Peyer's patch (tissue), 4 donors: ENCODE measurements at regions not wholly inside any gene's neighbourhood (a gene's known extent, or its start where the extent isn't known, plus 50 kb on each side); places are given as distances from the start of the nearest gene placed in this dataset.

ENCODE experiments used
- DNase-seq, 3 donors: peaks; one replicate each; pipeline ENCODE4 v3.0.0-alpha.2; 2017 to 2019
- H3K27ac ChIP-seq, 4 donors: fragments of 200-600 bp; sonication (generic); one replicate each; pipeline ENCODE4 v1.5.1; 2016 to 2019
- H3K27me3 ChIP-seq, 2 donors: fragments of 200-600 bp; sonication (generic); one replicate each; pipeline ENCODE4 v1.5.1; 2019
- H3K36me3 ChIP-seq, 3 donors: fragments of 200-600 bp; sonication (generic); one replicate each; pipeline ENCODE4 v1.5.1; 2016 to 2019
- H3K4me1 ChIP-seq, 4 donors: fragments of 200-600 bp; sonication (generic); one replicate each; pipeline ENCODE4 v1.5.1; 2016 to 2019
- H3K4me3 ChIP-seq, 4 donors: fragments of 200-600 bp; sonication (generic); 1 replicate in 3 of 4; 2 replicates in 1 of 4; pipeline ENCODE4 v1.5.1; 2016 to 2019; ENCODE audit warnings: mild to moderate bottlenecking in 1 of 4
- H3K9me3 ChIP-seq, 4 donors: fragments of 200-600 bp; sonication (generic); one replicate each; pipeline ENCODE4 v1.5.1; 2016 to 2019; ENCODE audit warnings: mild to moderate bottlenecking in 1 of 4
- CTCF ChIP-seq, 6 experiments: fragments of 450-650 bp in 4 of 6; fragments of 200-600 bp in 2 of 6; sonication (generic) in 1 of 6; IDR thresholded peaks; one replicate each; pipeline ENCODE4 v1.5.1; 2017 to 2019; ENCODE audit warnings: antibody characterized with exemption in 6 of 6, mild to moderate bottlenecking in 3 of 6, moderate library complexity in 1 of 6
- POLR2A ChIP-seq, 2 donors: fragments of 450-650 bp; IDR thresholded peaks; one replicate each; pipeline ENCODE4 v1.5.1; 2017; ENCODE audit warnings: antibody characterized with exemption in 2 of 2, mild to moderate bottlenecking in 2 of 2, moderate library complexity in 2 of 2

DNA sequence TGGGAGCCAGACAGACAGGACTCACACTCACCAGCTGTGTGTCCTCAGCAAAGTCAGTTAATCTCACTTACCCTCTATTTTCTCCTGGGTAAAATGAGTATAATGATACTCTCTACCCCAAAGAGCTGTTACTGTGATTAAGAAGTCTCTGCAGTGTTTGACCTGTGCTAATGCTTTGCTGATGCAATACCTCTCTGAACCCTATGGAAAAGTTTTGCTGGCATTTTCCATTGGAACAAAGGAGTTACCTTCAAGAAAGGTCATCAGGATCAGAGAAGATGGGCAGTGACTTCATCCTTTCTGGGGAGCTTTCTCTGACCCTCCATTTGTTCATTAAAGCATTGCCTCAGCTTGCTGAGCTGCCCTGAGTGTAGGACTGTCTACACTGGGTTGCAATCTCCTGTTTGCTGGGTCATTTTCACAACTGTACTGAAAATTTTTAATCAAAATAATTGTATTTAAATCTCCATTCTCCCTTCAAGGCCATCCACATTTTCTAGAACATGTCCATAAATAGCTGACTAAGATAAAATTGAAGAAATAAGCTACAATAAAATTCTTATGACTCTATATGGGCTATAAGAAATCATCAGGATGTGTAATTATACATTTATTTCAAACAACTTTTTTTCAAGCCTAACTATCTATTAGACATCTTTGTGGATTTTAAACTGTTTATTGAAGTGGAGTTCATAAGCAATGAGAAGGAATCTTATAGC lies 272.8 kb upstream of the CPEB2 start:
- Histone ChIP-seq H3K4me1 (no peaks in the 10 kb centered on the region), H3K4me3 (no peak overlapping the region), H3K9me3 (no peaks in the 10 kb centered on the region), H3K36me3 (no peaks in the 10 kb centered on the region), H3K27me3 (no peaks in the 10 kb centered on the region), H3K27ac (no peak overlapping the region)
- TF ChIP-seq POLR2A (IDR thresholded peaks at IDR 0.05) (no peak), CTCF (IDR thresholded peaks at IDR 0.05) (no peak)
- DNase-seq, result no peak

GRCh38 chr4:14742054-14742453 lies 260.2 kb upstream of the CPEB2 start:
- no peak for DNase-seq
- TF ChIP-seq POLR2A (IDR thresholded peaks at IDR 0.05), result no peak
- no peak for TF ChIP-seq CTCF (IDR thresholded peaks at IDR 0.05)
- no peaks in the 10 kb centered on the region for H3K36me3 ChIP-seq
- no peaks in the 10 kb centered on the region for H3K27me3 ChIP-seq
- H3K4me3 ChIP-seq, result no peak overlapping the region
- H3K9me3 ChIP-seq, result no peaks in the 10 kb centered on the region
- H3K27ac ChIP-seq, result no peak overlapping the region
- H3K4me1 ChIP-seq, result no peaks in the 10 kb centered on the region

DNA sequence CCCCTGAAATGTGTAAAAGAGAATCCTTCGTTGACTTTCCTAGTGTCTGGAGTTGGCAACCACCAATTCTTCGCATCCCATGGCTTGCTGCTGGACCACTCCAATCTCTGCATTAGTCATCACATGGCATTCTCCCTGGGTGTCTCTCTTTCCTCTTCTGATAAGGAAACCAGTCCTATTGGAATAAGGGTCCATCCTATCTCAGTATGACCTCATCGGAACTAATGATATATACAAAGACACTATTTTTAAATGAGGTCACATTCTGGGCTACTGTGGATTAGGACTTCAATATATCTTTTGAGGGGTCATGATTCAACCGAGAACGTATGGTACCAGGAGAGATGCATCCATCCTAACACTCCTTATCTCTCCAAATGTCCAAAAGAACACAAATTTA lies 259.1 kb upstream of the CPEB2 start:
- Histone ChIP-seq H3K4me3 (no peak overlapping the region), H3K27me3 (no peaks in the 10 kb centered on the region), H3K4me1 (no peaks in the 10 kb centered on the region), H3K27ac (no peak overlapping the region), H3K9me3 (no peaks in the 10 kb centered on the region), H3K36me3 (no peaks in the 10 kb centered on the region)
- TF ChIP-seq POLR2A (IDR thresholded peaks at IDR 0.05) (no peak), CTCF (IDR thresholded peaks at IDR 0.05) (no peak)
- no peak for DNase-seq

DNA sequence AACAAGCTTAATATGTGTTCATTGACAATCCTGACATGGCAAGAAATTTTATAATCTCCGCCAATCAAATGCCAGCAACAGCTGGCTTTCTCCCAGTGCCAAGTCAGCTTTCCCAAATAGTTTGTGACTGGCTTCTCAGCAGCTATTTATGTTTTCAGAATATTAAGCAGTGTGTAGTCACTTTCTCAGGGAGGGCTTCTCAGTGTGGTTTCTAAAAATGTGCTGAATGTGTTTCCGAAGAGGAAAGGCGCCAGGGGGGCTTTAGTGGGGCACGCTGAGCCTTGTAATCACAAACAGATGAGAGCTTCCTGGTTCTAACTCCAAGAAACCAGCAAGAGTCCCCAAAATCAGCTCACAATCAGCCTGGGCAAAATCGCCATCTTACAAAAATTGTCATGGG lies 258.7 kb upstream of the CPEB2 start:
- H3K4me3 ChIP-seq, result no peak overlapping the region
- H3K9me3 ChIP-seq, result no peaks in the 10 kb centered on the region
- H3K36me3 ChIP-seq, result no peaks in the 10 kb centered on the region
- H3K27ac ChIP-seq, result no peak overlapping the region
- no peak for TF ChIP-seq POLR2A (IDR thresholded peaks at IDR 0.05)
- no peak for TF ChIP-seq CTCF (IDR thresholded peaks at IDR 0.05)
- H3K27me3 ChIP-seq, result no peaks in the 10 kb centered on the region
- DNase-seq, result no peak
- H3K4me1 ChIP-seq, result no peaks in the 10 kb centered on the region

- H3K9me3 ChIP-seq, result no peaks in the 10 kb centered on the region
- H3K27ac ChIP-seq, result no peak overlapping the region
- no peaks in the 10 kb centered on the region for H3K27me3 ChIP-seq
- DNase-seq, result no peak
- no peak for TF ChIP-seq POLR2A (IDR thresholded peaks at IDR 0.05)
- TF ChIP-seq CTCF (IDR thresholded peaks at IDR 0.05), result no peak
- H3K4me3 ChIP-seq, result no peak overlapping the region
- H3K4me1 ChIP-seq, result no peaks in the 10 kb centered on the region
- no peaks in the 10 kb centered on the region for H3K36me3 ChIP-seq
Observed at GRCh38 chr4:14744346-14744745, 257.9 kb upstream of the CPEB2 start.

- no peaks in the 10 kb centered on the region for H3K27me3 ChIP-seq
- no peak for DNase-seq
- H3K4me1 ChIP-seq, result no peaks in the 10 kb centered on the region
- H3K9me3 ChIP-seq, result no peaks in the 10 kb centered on the region
- no peak overlapping the region for H3K27ac ChIP-seq
- H3K4me3 ChIP-seq, result no peak overlapping the region
- TF ChIP-seq POLR2A (IDR thresholded peaks at IDR 0.05) (no peak), CTCF (IDR thresholded peaks at IDR 0.05) (no peak)
- H3K36me3 ChIP-seq, result no peaks in the 10 kb centered on the region
Observed at GRCh38 chr4:14749910-14750309, 252.4 kb upstream of the CPEB2 start.
